IPS-15b (cell line): ENCODE measurements at regions not wholly inside any gene's neighbourhood (a gene's known extent, or its start where the extent isn't known, plus 50 kb on each side); places are given as distances from the start of the nearest gene placed in this dataset.

Experiments
- H3K27me3 ChIP-seq: one replicate; pipeline ENCODE4 v1.6.1; 2013; ENCODE audit warnings: low read length; ENCODE audit not compliant: control insufficient read depth, insufficient read depth
- H3K36me3 ChIP-seq: one replicate; pipeline ENCODE4 v1.6.1; 2013; ENCODE audit warnings: low read length; ENCODE audit not compliant: control insufficient read depth, insufficient read depth
- H3K4me1 ChIP-seq: one replicate; pipeline ENCODE4 v1.6.1; 2013; ENCODE audit warnings: mild to moderate bottlenecking, low read length; ENCODE audit not compliant: control insufficient read depth, insufficient read depth
- H3K4me3 ChIP-seq: one replicate; pipeline ENCODE4 v1.5.1; 2013; ENCODE audit warnings: low read depth, low read length
- H3K9ac ChIP-seq: one replicate; pipeline ENCODE4 v1.6.1; 2013; ENCODE audit warnings: low read depth, mild to moderate bottlenecking, low read length
- H3K9me3 ChIP-seq: one replicate; pipeline ENCODE4 v1.6.1; 2013; ENCODE audit warnings: mild to moderate bottlenecking, low read length; ENCODE audit not compliant: control insufficient read depth, insufficient read depth

GRCh38 chr18:51540562-51540961, 343.1 kb upstream of the MEX3C start:
- no peaks in the 10 kb centered on the region for H3K36me3 ChIP-seq
- no peaks in the 10 kb centered on the region for H3K27me3 ChIP-seq
- H3K9me3 ChIP-seq, result no peaks in the 10 kb centered on the region
- H3K4me3 ChIP-seq, result no peak overlapping the region
- no peaks in the 10 kb centered on the region for H3K4me1 ChIP-seq
- H3K9ac ChIP-seq, result no peak overlapping the region

DNA sequence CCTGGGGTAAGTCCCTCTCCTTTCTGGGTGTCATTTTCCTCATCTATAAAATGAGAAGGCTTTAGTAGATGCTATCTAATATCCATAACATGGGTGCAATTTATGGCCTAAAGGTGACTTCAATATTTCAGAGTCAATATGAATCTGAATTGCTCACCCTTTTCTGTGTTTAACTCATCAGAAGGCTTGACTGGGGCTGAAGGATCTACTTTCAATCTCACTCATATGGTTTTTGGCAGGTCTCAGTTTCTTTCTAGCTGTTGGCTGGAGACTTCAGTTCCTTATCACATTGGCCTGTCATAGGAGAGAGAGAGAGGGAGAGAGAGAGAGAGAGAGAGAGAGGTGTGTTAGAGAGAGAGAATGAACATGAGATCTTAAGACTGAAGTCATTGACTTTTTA, 343.7 kb upstream of the MEX3C start:
- H3K27me3 ChIP-seq, result no peaks in the 10 kb centered on the region
- H3K4me1 ChIP-seq, result no peaks in the 10 kb centered on the region
- H3K4me3 ChIP-seq, result no peak overlapping the region
- no peak overlapping the region for H3K9ac ChIP-seq
- no peaks in the 10 kb centered on the region for H3K36me3 ChIP-seq
- no peaks in the 10 kb centered on the region for H3K9me3 ChIP-seq

- Histone ChIP-seq H3K4me3 (no peak overlapping the region), H3K27me3 (no peaks in the 10 kb centered on the region), H3K4me1 (no peaks in the 10 kb centered on the region), H3K9me3 (no peaks in the 10 kb centered on the region), H3K9ac (no peak overlapping the region), H3K36me3 (no peaks in the 10 kb centered on the region)
These were observed 346.2 kb upstream of the MEX3C start for GRCh38 chr18:51543658-51544155.

DNA sequence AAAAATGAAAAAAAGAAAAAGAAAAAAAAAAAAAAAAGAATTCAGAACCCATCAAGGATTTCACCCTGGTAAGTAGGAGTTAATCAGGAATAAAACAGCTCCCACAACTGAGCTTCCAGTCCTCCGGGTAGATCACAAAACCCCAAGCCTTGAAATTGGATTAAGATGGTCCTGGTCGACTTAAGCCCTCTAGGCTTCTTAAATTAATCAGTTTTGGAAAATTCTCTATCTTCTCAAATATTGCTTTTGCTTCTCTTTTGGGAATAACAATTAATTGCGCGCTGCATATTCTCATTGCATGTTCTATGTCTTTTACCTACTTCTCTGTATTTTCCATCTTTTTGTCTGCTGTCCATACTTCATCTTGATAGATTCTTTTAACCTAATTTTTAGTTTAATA, 348.0 kb upstream of the MEX3C start:
- Histone ChIP-seq H3K36me3 (no peaks in the 10 kb centered on the region), H3K9me3 (no peaks in the 10 kb centered on the region)

DNA sequence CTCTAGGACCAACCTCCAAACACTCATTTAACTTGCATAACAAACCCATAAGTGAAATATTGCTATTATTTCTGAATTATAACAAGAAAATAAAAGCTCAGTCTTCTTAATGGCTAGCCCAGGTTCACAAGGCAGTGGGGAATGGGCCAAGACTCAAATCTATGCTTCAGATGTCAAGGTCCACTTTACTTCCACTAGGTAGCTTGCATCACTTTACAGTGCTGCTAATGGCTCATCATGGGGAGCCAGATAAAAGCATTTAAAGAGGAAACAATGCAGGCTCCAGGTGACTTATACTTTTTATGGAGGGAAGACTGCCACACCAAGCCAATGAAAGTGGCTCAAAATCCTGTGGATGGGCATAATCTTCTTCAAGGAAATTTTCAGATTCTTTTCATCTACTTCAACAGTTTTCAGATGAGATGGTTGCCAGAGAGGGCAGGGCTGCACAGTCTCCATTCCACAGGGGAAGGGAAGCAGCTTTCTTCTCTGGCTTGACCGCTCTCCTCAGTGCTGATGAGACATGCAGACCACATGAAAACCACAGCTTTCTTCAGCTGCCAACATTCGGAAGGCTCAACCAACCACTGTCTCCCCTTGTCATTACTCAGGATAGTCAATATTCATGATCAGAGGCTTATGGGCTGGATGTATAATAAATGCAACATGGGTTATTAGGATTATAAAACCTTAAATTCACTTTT, 361.9 kb upstream of the MEX3C start:
- no peaks in the 10 kb centered on the region for H3K27me3 ChIP-seq
- no peaks in the 10 kb centered on the region for H3K9me3 ChIP-seq
- H3K9ac ChIP-seq, result no peak overlapping the region
- H3K4me3 ChIP-seq, result no peak overlapping the region
- H3K36me3 ChIP-seq, result no peaks in the 10 kb centered on the region
- no peaks in the 10 kb centered on the region for H3K4me1 ChIP-seq

More for the DNA sequence above, 348.0 kb upstream of the MEX3C start:
- H3K4me3 ChIP-seq, result no peak overlapping the region
- H3K4me1 ChIP-seq, result no peaks in the 10 kb centered on the region
- no peak overlapping the region for H3K9ac ChIP-seq
- no peaks in the 10 kb centered on the region for H3K27me3 ChIP-seq

- Histone ChIP-seq H3K36me3 (no peaks in the 10 kb centered on the region), H3K4me3 (no peak overlapping the region), H3K9me3 (no peaks in the 10 kb centered on the region), H3K27me3 (no peaks in the 10 kb centered on the region), H3K9ac (no peak overlapping the region), H3K4me1 (no peaks in the 10 kb centered on the region)
These were observed 362.4 kb upstream of the MEX3C start for GRCh38 chr18:51559902-51560287.

- H3K27me3 ChIP-seq, result no peaks in the 10 kb centered on the region
- H3K4me3 ChIP-seq, result no peak overlapping the region
- no peaks in the 10 kb centered on the region for H3K4me1 ChIP-seq
- no peaks in the 10 kb centered on the region for H3K9me3 ChIP-seq
- no peaks in the 10 kb centered on the region for H3K36me3 ChIP-seq
- no peak overlapping the region for H3K9ac ChIP-seq
These were observed 364.3 kb upstream of the MEX3C start for GRCh38 chr18:51561821-51562220.

- Histone ChIP-seq H3K27me3 (no peaks in the 10 kb centered on the region), H3K4me3 (no peak overlapping the region), H3K36me3 (no peaks in the 10 kb centered on the region), H3K9me3 (no peaks in the 10 kb centered on the region), H3K9ac (no peak overlapping the region), H3K4me1 (no peaks in the 10 kb centered on the region)
These were observed 365.4 kb upstream of the MEX3C start for GRCh38 chr18:51562866-51563265.

GRCh38 chr18:51563396-51563795, 365.9 kb upstream of the MEX3C start:
- H3K36me3 ChIP-seq, result no peaks in the 10 kb centered on the region
- no peak overlapping the region for H3K4me3 ChIP-seq
- H3K27me3 ChIP-seq, result no peaks in the 10 kb centered on the region
- no peak overlapping the region for H3K9ac ChIP-seq
- no peaks in the 10 kb centered on the region for H3K9me3 ChIP-seq
- no peaks in the 10 kb centered on the region for H3K4me1 ChIP-seq

DNA sequence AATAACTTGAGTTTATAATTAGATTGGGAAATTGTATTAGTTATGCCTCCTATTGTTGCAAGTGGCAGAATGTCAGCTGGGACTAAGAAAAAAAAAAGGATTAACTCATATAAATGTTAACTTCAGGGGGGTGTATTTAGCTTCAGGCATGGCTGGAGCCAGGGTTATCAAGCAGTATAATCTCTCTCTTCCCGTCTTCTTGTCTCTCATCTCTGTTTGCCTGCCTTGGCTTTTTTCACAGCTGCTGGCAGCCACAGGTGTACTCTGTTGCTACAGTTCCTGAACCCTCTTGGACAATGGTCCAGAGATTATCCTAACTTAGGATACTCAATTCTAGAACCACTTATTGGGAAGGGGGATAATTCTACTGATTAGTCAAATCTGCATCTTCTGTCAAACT, 370.7 kb upstream of the MEX3C start:
- H3K36me3 ChIP-seq, result no peaks in the 10 kb centered on the region
- H3K9me3 ChIP-seq, result no peaks in the 10 kb centered on the region
- H3K4me1 ChIP-seq, result peaks cover 2% of the 10 kb centered on the region
- H3K27me3 ChIP-seq, result no peaks in the 10 kb centered on the region
- H3K9ac ChIP-seq, result no peak overlapping the region
- no peak overlapping the region for H3K4me3 ChIP-seq

DNA sequence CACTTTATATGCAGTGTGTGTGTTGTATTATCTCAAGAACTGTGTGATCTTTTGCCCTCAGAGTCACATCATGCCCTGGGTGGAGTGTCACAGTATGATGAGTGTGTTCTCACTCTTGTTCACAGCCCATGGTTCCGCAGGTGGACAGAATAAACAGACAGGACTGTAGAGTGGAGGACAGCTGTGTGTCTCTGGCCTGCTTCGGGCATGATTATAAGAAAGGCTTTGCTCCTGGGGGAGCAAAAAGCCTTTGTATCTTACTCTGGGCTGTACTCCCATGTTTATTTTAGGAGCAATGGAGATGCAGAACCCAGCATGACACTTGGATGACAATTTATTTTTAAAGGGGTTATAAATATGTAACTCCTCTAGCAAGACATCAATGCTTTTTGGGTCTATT, 371.7 kb upstream of the MEX3C start:
- Histone ChIP-seq H3K9me3 (no peaks in the 10 kb centered on the region), H3K27me3 (no peaks in the 10 kb centered on the region), H3K9ac (no peak overlapping the region), H3K4me3 (no peak overlapping the region), H3K4me1 (peaks cover 2% of the 10 kb centered on the region), H3K36me3 (no peaks in the 10 kb centered on the region)

GRCh38 chr18:51569561-51569960, 372.1 kb upstream of the MEX3C start:
- H3K4me3 ChIP-seq, result no peak overlapping the region
- H3K9me3 ChIP-seq, result no peaks in the 10 kb centered on the region
- no peaks in the 10 kb centered on the region for H3K36me3 ChIP-seq
- no peaks in the 10 kb centered on the region for H3K27me3 ChIP-seq
- H3K4me1 ChIP-seq, result peaks cover 2% of the 10 kb centered on the region
- H3K9ac ChIP-seq, result no peak overlapping the region
